Upper lobe of right lung (tissue), 1 donor: ENCODE measurements at regions not wholly inside any gene's neighbourhood (a gene's known extent, or its start where the extent isn't known, plus 50 kb on each side); places are given as distances from the start of the nearest gene placed in this dataset.

Source experiments
- ATAC-seq: fragments of 200-7000 bp; cut with Tn5 transposase; one replicate; pipeline ENCODE4 v1.9.1; 2020; ENCODE audit warnings: mild to moderate bottlenecking, moderate library complexity
- DNase-seq: peaks from one replicate; pipeline ENCODE4 v3.0.0-alpha.2; 2020
- H3K27ac ChIP-seq: fragments of 200-600 bp; one replicate; pipeline ENCODE4 v1.8.0; 2022
- H3K27me3 ChIP-seq: fragments of 200-600 bp; one replicate; pipeline ENCODE4 v1.8.0; 2022; ENCODE audit warnings: mild to moderate bottlenecking
- H3K36me3 ChIP-seq: fragments of 200-600 bp; one replicate; pipeline ENCODE4 v1.8.0; 2022
- H3K4me1 ChIP-seq: fragments of 200-600 bp; one replicate; pipeline ENCODE4 v1.8.0; 2022
- H3K4me3 ChIP-seq: fragments of 200-600 bp; one replicate; pipeline ENCODE4 v1.8.0; 2022; ENCODE audit warnings: mild to moderate bottlenecking
- H3K9me3 ChIP-seq: fragments of 200-600 bp; one replicate; pipeline ENCODE4 v1.8.0; 2022
- CTCF ChIP-seq: fragments of 200-600 bp; IDR thresholded peaks from one replicate; pipeline ENCODE4 v1.8.0; 2022; ENCODE audit warnings: antibody characterized with exemption
- intact Hi-C: fragments of 100-400 bp; cut with DNase I; formaldehyde crosslinking; loops from one replicate; pipeline ENCODE4 v1.11.0; 2022
- donor health status: DM: no; HTN: yes; CAD: no; lungs with severe emphysema.

- Histone ChIP-seq H3K9me3 (peaks cover 2% of the 10 kb centered on the region), H3K27me3 (no peaks in the 10 kb centered on the region), H3K4me3 (no peak overlapping the region), H3K27ac (no peak overlapping the region), H3K36me3 (no peaks in the 10 kb centered on the region), H3K4me1 (no peaks in the 10 kb centered on the region)
- no peak for DNase-seq
- intact Hi-C loops = no loop called here
- TF ChIP-seq CTCF = no peak
- no peak for ATAC-seq
Observed at GRCh38 chr1:189929501-189930099, 548.1 kb downstream of the BRINP3 start.

GRCh38 chr1:189936861-189937260 is 540.8 kb downstream of the BRINP3 start:
- Histone ChIP-seq H3K27ac (no peak overlapping the region), H3K4me3 (no peak overlapping the region), H3K36me3 (no peaks in the 10 kb centered on the region), H3K4me1 (no peaks in the 10 kb centered on the region), H3K27me3 (no peaks in the 10 kb centered on the region), H3K9me3 (no peaks in the 10 kb centered on the region)
- TF ChIP-seq CTCF = no peak
- no peak for DNase-seq
- no peak for ATAC-seq
- intact Hi-C loops = no loop called here

- TF ChIP-seq CTCF = no peak
- intact Hi-C loops = no loop called here
- Histone ChIP-seq H3K27ac (no peak overlapping the region), H3K27me3 (no peaks in the 10 kb centered on the region), H3K4me3 (no peak overlapping the region), H3K9me3 (no peaks in the 10 kb centered on the region), H3K4me1 (no peaks in the 10 kb centered on the region), H3K36me3 (no peaks in the 10 kb centered on the region)
- ATAC-seq = no peak
- DNase-seq = no peak
Observed at GRCh38 chr1:189939967-189940366, 537.7 kb downstream of the BRINP3 start.

- no peak for DNase-seq
- no peak for TF ChIP-seq CTCF
- no peaks in the 10 kb centered on the region for H3K27me3 ChIP-seq
- intact Hi-C loops = no loop called here
- no peak for ATAC-seq
- no peak overlapping the region for H3K27ac ChIP-seq
- no peaks in the 10 kb centered on the region for H3K36me3 ChIP-seq
- H3K4me3 ChIP-seq = no peak overlapping the region
- H3K9me3 ChIP-seq = no peaks in the 10 kb centered on the region
- no peaks in the 10 kb centered on the region for H3K4me1 ChIP-seq
Observed at GRCh38 chr1:189941922-189942321, 535.7 kb downstream of the BRINP3 start.

- Histone ChIP-seq H3K4me3 (no peak overlapping the region), H3K36me3 (no peaks in the 10 kb centered on the region), H3K27me3 (no peaks in the 10 kb centered on the region), H3K9me3 (no peaks in the 10 kb centered on the region), H3K4me1 (no peaks in the 10 kb centered on the region), H3K27ac (no peak overlapping the region)
- no peak for DNase-seq
- ATAC-seq = no peak
- intact Hi-C loops = no loop called here
- TF ChIP-seq CTCF = no peak
Observed at GRCh38 chr1:189958756-189959155, 518.9 kb downstream of the BRINP3 start.

GRCh38 chr1:189960769-189961168 is 516.9 kb downstream of the BRINP3 start:
- no peaks in the 10 kb centered on the region for H3K27me3 ChIP-seq
- ATAC-seq (no peak), DNase-seq (no peak)

More at GRCh38 chr1:189960769-189961168, 516.9 kb downstream of the BRINP3 start:
- no peak overlapping the region for H3K4me3 ChIP-seq
- TF ChIP-seq CTCF = no peak
- H3K36me3 ChIP-seq = no peaks in the 10 kb centered on the region
- no peaks in the 10 kb centered on the region for H3K4me1 ChIP-seq
- H3K27ac ChIP-seq = no peak overlapping the region
- intact Hi-C loops = no loop called here
- no peaks in the 10 kb centered on the region for H3K9me3 ChIP-seq
